Jurkat, Clone E6-1 (cell line): ENCODE measurements at regions not wholly inside any gene's neighbourhood (a gene's known extent, or its start where the extent isn't known, plus 50 kb on each side); places are given as distances from the start of the nearest gene placed in this dataset.

Source experiments
- DNase-seq: peaks from one replicate; pipeline ENCODE4 v3.0.0-alpha.2; 2011; ENCODE audit warnings: low read depth, low spot score
- H3K4me3 ChIP-seq: 2 replicates; pipeline ENCODE4 v1.5.1; 2011; ENCODE audit warnings: mild to moderate bottlenecking, low read length, control low read depth, moderate library complexity

- no peak overlapping the region for H3K4me3 ChIP-seq
- DNase-seq: no peak
Measured at GRCh38 chr2:34403512-34403911, 804.4 kb upstream of the FAM98A start.

- no peak overlapping the region for H3K4me3 ChIP-seq
- DNase-seq: no peak
Measured at GRCh38 chr2:34402376-34402775, 803.3 kb upstream of the FAM98A start.

GRCh38 chr2:34401186-34401585, 802.1 kb upstream of the FAM98A start:
- H3K4me3 ChIP-seq: no peak overlapping the region
- DNase-seq: no peak

- DNase-seq: no peak
- no peak overlapping the region for H3K4me3 ChIP-seq
Measured at GRCh38 chr2:34388446-34388845, 789.3 kb upstream of the FAM98A start.

GRCh38 chr2:34387536-34387935, 788.4 kb upstream of the FAM98A start:
- no peak overlapping the region for H3K4me3 ChIP-seq
- no peak for DNase-seq

GRCh38 chr2:34379586-34379985, 780.5 kb upstream of the FAM98A start:
- H3K4me3 ChIP-seq: no peak overlapping the region
- no peak for DNase-seq

GRCh38 chr2:34373586-34374233, 774.6 kb upstream of the FAM98A start:
- no peak overlapping the region for H3K4me3 ChIP-seq
- DNase-seq: no peak

- DNase-seq: no peak
- no peak overlapping the region for H3K4me3 ChIP-seq
Measured at GRCh38 chr2:34372967-34373366, 773.9 kb upstream of the FAM98A start.

GRCh38 chr2:34371711-34372110, 772.6 kb upstream of the FAM98A start:
- DNase-seq: no peak
- no peak overlapping the region for H3K4me3 ChIP-seq

GRCh38 chr2:34368304-34368703, 769.2 kb upstream of the FAM98A start:
- no peak overlapping the region for H3K4me3 ChIP-seq
- DNase-seq: no peak

- DNase-seq: no peak
- no peak overlapping the region for H3K4me3 ChIP-seq
Measured at GRCh38 chr2:34365932-34366331, 766.8 kb upstream of the FAM98A start.

- DNase-seq: no peak
- no peak overlapping the region for H3K4me3 ChIP-seq
Measured at GRCh38 chr2:34365512-34365911, 766.4 kb upstream of the FAM98A start.

GRCh38 chr2:34353509-34354113, 754.5 kb upstream of the FAM98A start:
- H3K4me3 ChIP-seq: no peak overlapping the region
- no peak for DNase-seq

GRCh38 chr2:34349527-34349926, 750.4 kb upstream of the FAM98A start:
- no peak overlapping the region for H3K4me3 ChIP-seq
- no peak for DNase-seq

- H3K4me3 ChIP-seq: no peak overlapping the region
- no peak for DNase-seq
Measured at GRCh38 chr2:34345030-34345429, 745.9 kb upstream of the FAM98A start.

- DNase-seq: no peak
- no peak overlapping the region for H3K4me3 ChIP-seq
Measured at GRCh38 chr2:34340307-34340706, 741.2 kb upstream of the FAM98A start.

GRCh38 chr2:34337735-34338134, 738.6 kb upstream of the FAM98A start:
- DNase-seq: no peak
- H3K4me3 ChIP-seq: no peak overlapping the region

GRCh38 chr2:34332813-34333212, 733.7 kb upstream of the FAM98A start:
- no peak overlapping the region for H3K4me3 ChIP-seq
- DNase-seq: no peak

GRCh38 chr2:34320056-34320455, 721.0 kb upstream of the FAM98A start:
- no peak for DNase-seq
- no peak overlapping the region for H3K4me3 ChIP-seq

- DNase-seq: no peak
Measured at GRCh38 chr2:34317797-34318196, 718.7 kb upstream of the FAM98A start.

GRCh38 chr2:34316788-34317187, 717.7 kb upstream of the FAM98A start:
- H3K4me3 ChIP-seq: no peak overlapping the region
- DNase-seq: no peak

More at GRCh38 chr2:34317797-34318196, 718.7 kb upstream of the FAM98A start:
- H3K4me3 ChIP-seq: no peak overlapping the region
